HUES48 (cell line): ENCODE measurements at regions not wholly inside any gene's neighbourhood (a gene's known extent, or its start where the extent isn't known, plus 50 kb on each side); places are given as distances from the start of the nearest gene placed in this dataset.

Experiments used
- H3K27ac ChIP-seq: one replicate; pipeline ENCODE4 v1.7.0; 2013; ENCODE audit warnings: low read depth, low read length, inconsistent platforms
- H3K27me3 ChIP-seq: 2 replicates; pipeline ENCODE4 v1.6.1; 2013; ENCODE audit warnings: mild to moderate bottlenecking, low read length; ENCODE audit not compliant: control insufficient read depth, insufficient read depth
- H3K36me3 ChIP-seq: 2 replicates; pipeline ENCODE4 v1.6.1; 2013; ENCODE audit warnings: low read length; ENCODE audit not compliant: control insufficient read depth, insufficient read depth
- H3K4me1 ChIP-seq: 2 replicates; pipeline ENCODE4 v1.6.1; 2013; ENCODE audit warnings: mild to moderate bottlenecking, low read length; ENCODE audit not compliant: control insufficient read depth, insufficient read depth
- H3K4me3 ChIP-seq: 2 replicates; pipeline ENCODE4 v1.5.1; 2013; ENCODE audit warnings: mild to moderate bottlenecking, low read depth, low read length
- H3K9ac ChIP-seq: 2 replicates; pipeline ENCODE4 v1.6.1; 2013; ENCODE audit warnings: mild to moderate bottlenecking, low read depth, low read length, moderate library complexity
- H3K9me3 ChIP-seq: 2 replicates; pipeline ENCODE4 v1.6.1; 2013; ENCODE audit warnings: low read length; ENCODE audit not compliant: control insufficient read depth, insufficient read depth

- H3K9me3 ChIP-seq, result no peaks in the 10 kb centered on the region
- H3K36me3 ChIP-seq, result no peaks in the 10 kb centered on the region
- H3K9ac ChIP-seq, result no peak overlapping the region
- no peaks in the 10 kb centered on the region for H3K27me3 ChIP-seq
- no peaks in the 10 kb centered on the region for H3K4me1 ChIP-seq
- no peak overlapping the region for H3K27ac ChIP-seq
- no peak overlapping the region for H3K4me3 ChIP-seq
Measured at GRCh38 chr9:126036881-126037291, 289.7 kb downstream of the PBX3 start.

GRCh38 chr9:126038790-126039189 lies 287.8 kb upstream of the MVB12B start:
- H3K27ac ChIP-seq, result no peak overlapping the region
- H3K9ac ChIP-seq, result no peak overlapping the region
- H3K9me3 ChIP-seq, result no peaks in the 10 kb centered on the region
- H3K27me3 ChIP-seq, result no peaks in the 10 kb centered on the region
- no peaks in the 10 kb centered on the region for H3K36me3 ChIP-seq
- no peaks in the 10 kb centered on the region for H3K4me1 ChIP-seq
- H3K4me3 ChIP-seq, result no peak overlapping the region

GRCh38 chr9:126043681-126044080 lies 282.9 kb upstream of the MVB12B start:
- Histone ChIP-seq H3K27ac (no peak overlapping the region), H3K4me1 (no peaks in the 10 kb centered on the region), H3K9ac (no peak overlapping the region), H3K27me3 (no peaks in the 10 kb centered on the region), H3K4me3 (no peak overlapping the region), H3K9me3 (no peaks in the 10 kb centered on the region), H3K36me3 (no peaks in the 10 kb centered on the region)

GRCh38 chr9:126049088-126049487 lies 277.5 kb upstream of the MVB12B start:
- H3K27me3 ChIP-seq, result no peaks in the 10 kb centered on the region
- no peak overlapping the region for H3K9ac ChIP-seq
- no peak overlapping the region for H3K4me3 ChIP-seq
- no peaks in the 10 kb centered on the region for H3K36me3 ChIP-seq
- no peak overlapping the region for H3K27ac ChIP-seq
- no peaks in the 10 kb centered on the region for H3K4me1 ChIP-seq
- no peaks in the 10 kb centered on the region for H3K9me3 ChIP-seq

GRCh38 chr9:126049896-126050604 lies 276.6 kb upstream of the MVB12B start:
- no peaks in the 10 kb centered on the region for H3K9me3 ChIP-seq
- H3K4me1 ChIP-seq, result no peaks in the 10 kb centered on the region
- H3K27ac ChIP-seq, result no peak overlapping the region
- no peak overlapping the region for H3K4me3 ChIP-seq
- no peak overlapping the region for H3K9ac ChIP-seq
- no peaks in the 10 kb centered on the region for H3K36me3 ChIP-seq
- no peaks in the 10 kb centered on the region for H3K27me3 ChIP-seq

GRCh38 chr9:126050605-126050990 lies 276.0 kb upstream of the MVB12B start:
- no peaks in the 10 kb centered on the region for H3K36me3 ChIP-seq
- H3K9me3 ChIP-seq, result no peaks in the 10 kb centered on the region

GRCh38 chr9:126051446-126052130 lies 275.0 kb upstream of the MVB12B start:
- Histone ChIP-seq H3K4me1 (no peaks in the 10 kb centered on the region), H3K36me3 (no peaks in the 10 kb centered on the region)

More at GRCh38 chr9:126050605-126050990, 276.0 kb upstream of the MVB12B start:
- Histone ChIP-seq H3K4me3 (no peak overlapping the region), H3K27ac (no peak overlapping the region), H3K9ac (no peak overlapping the region), H3K4me1 (no peaks in the 10 kb centered on the region), H3K27me3 (no peaks in the 10 kb centered on the region)

GRCh38 chr9:126052791-126053190 lies 273.8 kb upstream of the MVB12B start:
- H3K9ac ChIP-seq, result no peak overlapping the region
- H3K4me3 ChIP-seq, result no peak overlapping the region
- H3K4me1 ChIP-seq, result no peaks in the 10 kb centered on the region
- no peaks in the 10 kb centered on the region for H3K36me3 ChIP-seq
- no peaks in the 10 kb centered on the region for H3K27me3 ChIP-seq
- H3K27ac ChIP-seq, result no peak overlapping the region
- H3K9me3 ChIP-seq, result no peaks in the 10 kb centered on the region

More at GRCh38 chr9:126051446-126052130, 275.0 kb upstream of the MVB12B start:
- Histone ChIP-seq H3K9ac (no peak overlapping the region), H3K4me3 (no peak overlapping the region), H3K27me3 (no peaks in the 10 kb centered on the region), H3K27ac (no peak overlapping the region), H3K9me3 (no peaks in the 10 kb centered on the region)

- H3K4me3 ChIP-seq, result no peak overlapping the region
- H3K9ac ChIP-seq, result no peak overlapping the region
- no peaks in the 10 kb centered on the region for H3K36me3 ChIP-seq
- no peak overlapping the region for H3K27ac ChIP-seq
- no peaks in the 10 kb centered on the region for H3K9me3 ChIP-seq
- no peaks in the 10 kb centered on the region for H3K4me1 ChIP-seq
- H3K27me3 ChIP-seq, result no peaks in the 10 kb centered on the region
Measured at GRCh38 chr9:126053913-126054312, 272.7 kb upstream of the MVB12B start.

GRCh38 chr9:126055381-126055985 lies 271.1 kb upstream of the MVB12B start:
- H3K4me1 ChIP-seq, result no peaks in the 10 kb centered on the region
- H3K36me3 ChIP-seq, result no peaks in the 10 kb centered on the region
- H3K9me3 ChIP-seq, result no peaks in the 10 kb centered on the region
- H3K27me3 ChIP-seq, result no peaks in the 10 kb centered on the region
- H3K9ac ChIP-seq, result no peak overlapping the region
- no peak overlapping the region for H3K4me3 ChIP-seq
- H3K27ac ChIP-seq, result no peak overlapping the region
